HG02759 (cell line): ENCODE measurements at regions not wholly inside any gene's neighbourhood (a gene's known extent, or its start where the extent isn't known, plus 50 kb on each side); places are given as distances from the start of the nearest gene placed in this dataset.
"Not testable (repeated sequence)": the region's sequence is repeated elsewhere in the genome, so short reads cannot be mapped to it uniquely, and the experiment has no call there.

Source experiments
- ATAC-seq: cut with Tn5 transposase; IDR thresholded peaks from one replicate; pipeline ENCODE4 v1.9.1; 2021; ENCODE audit warnings: mild to moderate bottlenecking, moderate library complexity; ENCODE audit not compliant: unreplicated experiment

- ATAC-seq = no peak
Measured at GRCh38 chr6:152811785-152812184, 61.2 kb downstream of the VIP start.

- no peak for ATAC-seq
Measured at GRCh38 chr6:152815230-152815872, 64.8 kb downstream of the VIP start.

GRCh38 chr6:152816055-152816454 is 65.5 kb downstream of the VIP start:
- no peak for ATAC-seq

- ATAC-seq = no peak
Measured at GRCh38 chr6:152821525-152821924, 70.9 kb downstream of the VIP start.

- ATAC-seq = no peak
Measured at GRCh38 chr6:152824666-152825065, 74.1 kb downstream of the VIP start.

- no peak for ATAC-seq
Measured at GRCh38 chr6:152828431-152828830, 77.8 kb downstream of the VIP start.

- ATAC-seq = not testable (repeated sequence)
Measured at GRCh38 chr6:152834366-152834765, 83.8 kb downstream of the VIP start.

- no peak for ATAC-seq
Measured at GRCh38 chr6:152836523-152836922, 85.9 kb downstream of the VIP start.

GRCh38 chr6:152845421-152845820 is 94.8 kb downstream of the VIP start:
- ATAC-seq = no peak

- ATAC-seq = no peak
Measured at GRCh38 chr6:152846825-152847224, 96.2 kb downstream of the VIP start.

- no peak for ATAC-seq
Measured at GRCh38 chr6:152848919-152849318, 98.3 kb downstream of the VIP start.

GRCh38 chr6:152854086-152854795 is 103.6 kb downstream of the VIP start:
- ATAC-seq = no peak

- ATAC-seq = no peak
Measured at GRCh38 chr6:152858141-152858540, 107.5 kb downstream of the VIP start.

GRCh38 chr6:152859225-152859624 is 108.6 kb downstream of the VIP start:
- ATAC-seq = no peak

GRCh38 chr6:152863618-152864326 is 113.2 kb downstream of the VIP start:
- peak; percentile 97 for ATAC-seq

GRCh38 chr6:152874267-152874666 is 108.6 kb downstream of the FBXO5 start:
- ATAC-seq = no peak

GRCh38 chr6:152874846-152875568 is 107.8 kb downstream of the FBXO5 start:
- ATAC-seq = no peak

GRCh38 chr6:152879681-152880080 is 103.2 kb downstream of the FBXO5 start:
- ATAC-seq = no peak

GRCh38 chr6:152893187-152893586 is 89.7 kb downstream of the FBXO5 start:
- no peak for ATAC-seq

- no peak for ATAC-seq
Measured at GRCh38 chr6:152896923-152897322, 85.9 kb downstream of the FBXO5 start.

- ATAC-seq = peak; percentile 100
Measured at GRCh38 chr6:152897807-152898399, 84.9 kb downstream of the FBXO5 start.
